SK-N-SH (cell line): ENCODE measurements at regions not wholly inside any gene's neighbourhood (a gene's known extent, or its start where the extent isn't known, plus 50 kb on each side); places are given as distances from the start of the nearest gene placed in this dataset.

Source experiments
- CTCF ChIA-PET: fragments of 300-600, 350-600 bp; formaldehyde crosslinking; extraction: SDS; loops from one replicate; lab custom pipeline; 2021; lab: Yijun Ruan, JAX
- POLR2A ChIA-PET: fragments of 350-600 bp; sonication (Branson Sonifier 250); formaldehyde crosslinking; extraction: SDS; loops from one replicate; lab custom pipeline; 2020; ENCODE audit warnings: antibody characterized with exemption, inconsistent platforms; lab: Yijun Ruan, JAX
- DNase-seq: peaks from one replicate; pipeline ENCODE4 v3.0.0; 2012
- H2AFZ ChIP-seq: fragments of 200-600 bp; sonication (generic); 2 replicates; pipeline ENCODE4 v1.8.1; 2016; ENCODE audit warnings: antibody characterized with exemption, mild to moderate bottlenecking, low read depth
- H3F3A ChIP-seq: fragments of 200-600 bp; sonication (generic); replicated peaks from 2 replicates; pipeline ENCODE3; 2016; ENCODE audit warnings: antibody characterized with exemption, mild to moderate bottlenecking; ENCODE audit not compliant: insufficient read depth
- H3K27ac ChIP-seq, 2 experiments: fragments of 200-500 bp in 1 of 2; fragments of 200-600 bp in 1 of 2; sonication (Bioruptor generic) in 1 of 2; sonication (generic), shearing (Covaris generic) in 1 of 2; 2 replicates each; pipeline versions ENCODE4 v1.5.1 to v1.6.1; 2014 to 2016; ENCODE audit warnings: low read depth in 2 of 2, inconsistent platforms in 1 of 2, low read length in 1 of 2, mild to moderate bottlenecking in 1 of 2, mixed read lengths in 1 of 2
- H3K27me3 ChIP-seq: fragments of 200-600 bp; sonication (generic), shearing (Covaris generic); 2 replicates; pipeline ENCODE4 v1.6.1; 2016; ENCODE audit warnings: mixed run types; ENCODE audit not compliant: insufficient read depth
- H3K36me3 ChIP-seq, 2 experiments: fragments of 200-500 bp in 1 of 2; fragments of 200-600 bp in 1 of 2; sonication (Bioruptor generic) in 1 of 2; sonication (generic) in 1 of 2; replicated peaks in 1 of 2; 2 replicates each; pipeline versions ENCODE3 to v1.5.1; 2014 to 2016; ENCODE audit warnings: low read length in 1 of 2, mild to moderate bottlenecking in 1 of 2; ENCODE audit not compliant: insufficient read depth in 2 of 2, control insufficient read depth in 1 of 2
- H3K4me1 ChIP-seq, 2 experiments: fragments of 200-500 bp in 1 of 2; fragments of 200-600 bp in 1 of 2; sonication (Bioruptor generic) in 1 of 2; sonication (generic), shearing (Covaris generic) in 1 of 2; 2 replicates each; pipeline versions ENCODE4 v1.5.1 to v1.6.1; 2014 to 2016; ENCODE audit warnings: low read depth in 1 of 2, low read length in 1 of 2, mixed run types in 1 of 2; ENCODE audit not compliant: insufficient read depth in 2 of 2, control insufficient read depth in 1 of 2
- H3K4me2 ChIP-seq: fragments of 200-600 bp; sonication (generic), shearing (Covaris generic); 2 replicates; pipeline ENCODE4 v1.6.1; 2017; ENCODE audit warnings: mixed run types
- H3K4me3 ChIP-seq, 2 experiments: fragments of 200-500 bp in 1 of 2; fragments of 200-600 bp in 1 of 2; sonication (Bioruptor generic) in 1 of 2; sonication (generic), shearing (Covaris generic) in 1 of 2; 2 replicates each; pipeline versions ENCODE4 v1.5.1 to v1.8.1; 2014 to 2016; ENCODE audit warnings: low read depth in 2 of 2, inconsistent platforms in 1 of 2, low read length in 1 of 2, mild to moderate bottlenecking in 1 of 2, mixed read lengths in 1 of 2, moderate library complexity in 1 of 2
- H3K79me2 ChIP-seq: fragments of 200-600 bp; sonication (generic); 2 replicates; pipeline ENCODE4 v1.8.1; 2017; ENCODE audit warnings: mild to moderate bottlenecking; ENCODE audit not compliant: insufficient read depth
- H3K9ac ChIP-seq: fragments of 200-600 bp; sonication (generic); 2 replicates; pipeline ENCODE4 v1.6.1; 2017; ENCODE audit warnings: mixed run types
- H3K9me2 ChIP-seq: fragments of 200-600 bp; sonication (generic); 2 replicates; pipeline ENCODE4 v1.6.1; 2017; ENCODE audit warnings: mixed run types
- H3K9me3 ChIP-seq: fragments of 200-600 bp; sonication (generic); 2 replicates; pipeline ENCODE4 v1.6.1; 2017; ENCODE audit warnings: mixed run types, mild to moderate bottlenecking, moderate library complexity
- H4K20me1 ChIP-seq: fragments of 200-600 bp; sonication (generic); 2 replicates; pipeline ENCODE4 v1.6.1; 2017; ENCODE audit warnings: mild to moderate bottlenecking, mixed run types; ENCODE audit not compliant: insufficient read depth
- CHD2 ChIP-seq: fragments of 150-350 bp; IDR thresholded peaks from 2 replicates; pipeline ENCODE4 v1.6.1; 2018; ENCODE audit warnings: low read length; ENCODE audit not compliant: partially characterized antibody
- ELF1 ChIP-seq: IDR thresholded peaks from 2 replicates; pipeline ENCODE4 v1.4.0; 2012
- EP300 ChIP-seq, 2 experiments: IDR thresholded peaks; 2 replicates each; pipeline versions ENCODE4 v1.4.0 to v1.6.1; 2012; ENCODE audit warnings: borderline replicate concordance in 1 of 2, low read depth in 1 of 2, low read length in 1 of 2
- FOXM1 ChIP-seq: IDR thresholded peaks from 2 replicates; pipeline ENCODE4 v1.4.0; 2012; ENCODE audit warnings: low read depth, mild to moderate bottlenecking
- MXI1 ChIP-seq: IDR thresholded peaks from 2 replicates; pipeline ENCODE4 v1.6.1; 2012; ENCODE audit warnings: mild to moderate bottlenecking, low read depth, low read length, improper control_type of control experiment
- NFIC ChIP-seq: IDR thresholded peaks from 2 replicates; pipeline ENCODE4 v1.4.0; 2012; ENCODE audit warnings: borderline replicate concordance
- NRF1 ChIP-seq: IDR thresholded peaks from 2 replicates; pipeline ENCODE4 v1.6.1; 2012; ENCODE audit warnings: low read depth, mild to moderate bottlenecking, low read length
- RAD21 ChIP-seq: IDR thresholded peaks from 2 replicates; pipeline ENCODE4 v1.6.1; 2012; ENCODE audit warnings: mild to moderate bottlenecking, low read length
- SMC3 ChIP-seq: IDR thresholded peaks from 2 replicates; pipeline ENCODE4 v1.6.1; 2012; ENCODE audit warnings: low read depth, low read length, improper control_type of control experiment
- TAF1 ChIP-seq: IDR thresholded peaks from 2 replicates; pipeline ENCODE4 v1.6.1; 2012; ENCODE audit warnings: low read depth, mild to moderate bottlenecking, low read length, moderate library complexity, borderline replicate concordance
- TCF12 ChIP-seq: IDR thresholded peaks from 2 replicates; pipeline ENCODE4 v1.4.0; 2012
- TEAD4 ChIP-seq: IDR thresholded peaks from 2 replicates; pipeline ENCODE4 v1.4.0; 2012; ENCODE audit warnings: mild to moderate bottlenecking, borderline replicate concordance; ENCODE audit not compliant: insufficient read depth
- YY1 ChIP-seq: IDR thresholded peaks from 2 replicates; pipeline ENCODE4 v1.4.0; 2012; ENCODE audit warnings: low read depth, mild to moderate bottlenecking
- WGBS: methylation state at CpG from one replicate; pipeline ENCODE4 v1.1.6; 2017; ENCODE audit warnings: low lambda C conversion rate; 5-methylcytosine and 5-hydroxymethylcytosine counted together
- TF ChIP-seq, protein P1 (sequence below): IDR thresholded peaks from 2 replicates; pipeline ENCODE4 v1.4.0; 2012; ENCODE audit warnings: low read depth, borderline replicate concordance
- TF ChIP-seq, protein P2 (sequence below): fragments of 150-350 bp; IDR thresholded peaks from 2 replicates; pipeline ENCODE4 v1.6.1; 2016; ENCODE audit warnings: mild to moderate bottlenecking, low read depth, low read length
- TF ChIP-seq, protein P3 (sequence below): fragments of 200-600 bp; sonication (generic); IDR thresholded peaks from 2 replicates; pipeline ENCODE4 v1.6.1; 2017; ENCODE audit warnings: antibody characterized with exemption, mild to moderate bottlenecking, moderate library complexity
- TF ChIP-seq, protein P4 (sequence below): fragments of 150-350 bp; IDR thresholded peaks from 2 replicates; pipeline ENCODE4 v1.6.1; 2017; ENCODE audit warnings: antibody characterized with exemption, low read length, low read depth, borderline replicate concordance
- TF ChIP-seq, protein P5 (sequence below): IDR thresholded peaks from 2 replicates; pipeline ENCODE4; 2012

DNA sequence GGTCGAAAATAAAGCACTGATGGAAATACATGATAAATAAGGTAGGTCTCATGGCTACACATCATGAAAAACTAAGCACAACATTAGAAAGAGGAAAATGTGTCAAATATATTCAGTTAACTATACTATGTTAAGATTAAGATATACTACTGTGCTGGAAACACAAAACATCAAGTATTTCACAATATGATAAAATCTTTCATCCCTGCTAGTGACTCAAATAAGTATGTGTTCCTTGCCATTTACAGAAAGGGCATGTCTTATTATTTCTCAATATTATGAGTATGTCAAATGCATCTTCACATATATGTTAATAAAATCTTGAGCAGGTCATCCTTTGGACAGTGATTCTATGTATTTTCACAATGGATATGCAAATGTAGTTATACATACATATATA, 1260.1 kb upstream of the ADGRL2 start:
- no peaks in the 10 kb centered on the region for H4K20me1 ChIP-seq
- H3K9ac ChIP-seq = no peak overlapping the region
- H3K27me3 ChIP-seq = no peaks in the 10 kb centered on the region
- WGBS = 57% methylated on average over 1 of the region's 1 CpG
- no peak overlapping the region for H3K4me3 ChIP-seq
- no peaks in the 10 kb centered on the region; a peak in 1 of 4 replicates for H3K4me1 ChIP-seq
- no peaks in the 10 kb centered on the region for H3K36me3 ChIP-seq
- CTCF ChIA-PET = no interaction called here
- TF ChIP-seq ELF1 (no peak), TCF12 (no peak), NRF1 (no peak), NFIC (no peak), FOXM1 (no peak), SMC3 (no peak), RAD21 (no peak), TEAD4 (no peak), CHD2 (no peak)
- TF ChIP-seq, protein P1, sequence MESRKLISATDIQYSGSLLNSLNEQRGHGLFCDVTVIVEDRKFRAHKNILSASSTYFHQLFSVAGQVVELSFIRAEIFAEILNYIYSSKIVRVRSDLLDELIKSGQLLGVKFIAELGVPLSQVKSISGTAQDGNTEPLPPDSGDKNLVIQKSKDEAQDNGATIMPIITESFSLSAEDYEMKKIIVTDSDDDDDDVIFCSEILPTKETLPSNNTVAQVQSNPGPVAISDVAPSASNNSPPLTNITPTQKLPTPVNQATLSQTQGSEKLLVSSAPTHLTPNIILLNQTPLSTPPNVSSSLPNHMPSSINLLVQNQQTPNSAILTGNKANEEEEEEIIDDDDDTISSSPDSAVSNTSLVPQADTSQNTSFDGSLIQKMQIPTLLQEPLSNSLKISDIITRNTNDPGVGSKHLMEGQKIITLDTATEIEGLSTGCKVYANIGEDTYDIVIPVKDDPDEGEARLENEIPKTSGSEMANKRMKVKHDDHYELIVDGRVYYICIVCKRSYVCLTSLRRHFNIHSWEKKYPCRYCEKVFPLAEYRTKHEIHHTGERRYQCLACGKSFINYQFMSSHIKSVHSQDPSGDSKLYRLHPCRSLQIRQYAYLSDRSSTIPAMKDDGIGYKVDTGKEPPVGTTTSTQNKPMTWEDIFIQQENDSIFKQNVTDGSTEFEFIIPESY = no peak
- TF ChIP-seq, protein P2, sequence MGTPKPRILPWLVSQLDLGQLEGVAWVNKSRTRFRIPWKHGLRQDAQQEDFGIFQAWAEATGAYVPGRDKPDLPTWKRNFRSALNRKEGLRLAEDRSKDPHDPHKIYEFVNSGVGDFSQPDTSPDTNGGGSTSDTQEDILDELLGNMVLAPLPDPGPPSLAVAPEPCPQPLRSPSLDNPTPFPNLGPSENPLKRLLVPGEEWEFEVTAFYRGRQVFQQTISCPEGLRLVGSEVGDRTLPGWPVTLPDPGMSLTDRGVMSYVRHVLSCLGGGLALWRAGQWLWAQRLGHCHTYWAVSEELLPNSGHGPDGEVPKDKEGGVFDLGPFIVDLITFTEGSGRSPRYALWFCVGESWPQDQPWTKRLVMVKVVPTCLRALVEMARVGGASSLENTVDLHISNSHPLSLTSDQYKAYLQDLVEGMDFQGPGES = no peak
- no peak overlapping the region for H3K4me2 ChIP-seq
- H2AFZ ChIP-seq = no peak overlapping the region
- no peaks in the 10 kb centered on the region for H3F3A ChIP-seq
- H3K79me2 ChIP-seq = no peaks in the 10 kb centered on the region
- H3K9me2 ChIP-seq = no peaks in the 10 kb centered on the region
- POLR2A ChIA-PET = no interaction called here
- no peak for DNase-seq
- H3K27ac ChIP-seq = no peak overlapping the region
- no peaks in the 10 kb centered on the region for H3K9me3 ChIP-seq

DNA sequence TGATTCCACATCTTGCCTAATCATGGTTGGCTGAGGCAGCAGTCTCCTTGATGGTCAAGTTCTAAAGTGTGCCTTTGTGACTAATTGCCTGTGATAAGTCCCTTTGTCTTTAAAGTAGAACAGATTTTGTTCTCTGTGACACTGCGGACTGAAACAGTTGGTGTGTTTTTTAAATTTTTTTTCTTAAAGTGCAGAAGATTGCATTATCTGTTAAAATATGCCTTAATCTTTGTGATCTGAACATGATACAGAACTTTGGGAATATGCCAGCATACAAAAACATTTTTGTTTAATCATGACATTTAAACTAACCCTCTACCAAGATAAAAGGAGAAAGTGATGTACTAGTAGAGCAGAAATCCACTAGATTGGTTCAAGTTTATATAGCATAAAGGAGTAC, 1260.6 kb upstream of the ADGRL2 start:
- Histone ChIP-seq H3K36me3 (no peaks in the 10 kb centered on the region), H3F3A (no peaks in the 10 kb centered on the region), H3K27ac (no peak overlapping the region), H3K9me2 (no peaks in the 10 kb centered on the region), H4K20me1 (no peaks in the 10 kb centered on the region), H3K79me2 (no peaks in the 10 kb centered on the region), H3K4me1 (peaks cover 0 to 4% of the 10 kb centered on the region in 2 experiments; a peak in 2 of 4 replicates), H3K4me3 (no peak overlapping the region), H2AFZ (no peak overlapping the region), H3K27me3 (no peaks in the 10 kb centered on the region), H3K9me3 (no peaks in the 10 kb centered on the region), H3K4me2 (no peak overlapping the region), H3K9ac (no peak overlapping the region)
- POLR2A ChIA-PET = no interaction called here
- WGBS = 64% methylated on average over 1 of the region's 1 CpG
- no peak for DNase-seq
- CTCF ChIA-PET = no interaction called here
- TF ChIP-seq TEAD4 (no peak), SMC3 (no peak), EP300 (IDR thresholded peaks at IDR 0.05; ENCODE audit: borderline replicate concordance in 1 of 2, low read depth in 1 of 2, low read length in 1 of 2) (0 out of 4 replicates have a peak, but pooled peaks of 1 of the 2 experiments have one; percentile 51), FOXM1 (no peak), ELF1 (no peak), MXI1 (no peak), TAF1 (no peak), YY1 (no peak), NFIC (0 out of 2 replicates have a peak, but pooled peaks have one; percentile 24), TCF12 (peak; percentile 48)
- TF ChIP-seq, protein P3, sequence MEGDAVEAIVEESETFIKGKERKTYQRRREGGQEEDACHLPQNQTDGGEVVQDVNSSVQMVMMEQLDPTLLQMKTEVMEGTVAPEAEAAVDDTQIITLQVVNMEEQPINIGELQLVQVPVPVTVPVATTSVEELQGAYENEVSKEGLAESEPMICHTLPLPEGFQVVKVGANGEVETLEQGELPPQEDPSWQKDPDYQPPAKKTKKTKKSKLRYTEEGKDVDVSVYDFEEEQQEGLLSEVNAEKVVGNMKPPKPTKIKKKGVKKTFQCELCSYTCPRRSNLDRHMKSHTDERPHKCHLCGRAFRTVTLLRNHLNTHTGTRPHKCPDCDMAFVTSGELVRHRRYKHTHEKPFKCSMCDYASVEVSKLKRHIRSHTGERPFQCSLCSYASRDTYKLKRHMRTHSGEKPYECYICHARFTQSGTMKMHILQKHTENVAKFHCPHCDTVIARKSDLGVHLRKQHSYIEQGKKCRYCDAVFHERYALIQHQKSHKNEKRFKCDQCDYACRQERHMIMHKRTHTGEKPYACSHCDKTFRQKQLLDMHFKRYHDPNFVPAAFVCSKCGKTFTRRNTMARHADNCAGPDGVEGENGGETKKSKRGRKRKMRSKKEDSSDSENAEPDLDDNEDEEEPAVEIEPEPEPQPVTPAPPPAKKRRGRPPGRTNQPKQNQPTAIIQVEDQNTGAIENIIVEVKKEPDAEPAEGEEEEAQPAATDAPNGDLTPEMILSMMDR = no peak
- TF ChIP-seq, protein P4, sequence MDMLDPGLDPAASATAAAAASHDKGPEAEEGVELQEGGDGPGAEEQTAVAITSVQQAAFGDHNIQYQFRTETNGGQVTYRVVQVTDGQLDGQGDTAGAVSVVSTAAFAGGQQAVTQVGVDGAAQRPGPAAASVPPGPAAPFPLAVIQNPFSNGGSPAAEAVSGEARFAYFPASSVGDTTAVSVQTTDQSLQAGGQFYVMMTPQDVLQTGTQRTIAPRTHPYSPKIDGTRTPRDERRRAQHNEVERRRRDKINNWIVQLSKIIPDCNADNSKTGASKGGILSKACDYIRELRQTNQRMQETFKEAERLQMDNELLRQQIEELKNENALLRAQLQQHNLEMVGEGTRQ = no peak
- TF ChIP-seq, protein P5, sequence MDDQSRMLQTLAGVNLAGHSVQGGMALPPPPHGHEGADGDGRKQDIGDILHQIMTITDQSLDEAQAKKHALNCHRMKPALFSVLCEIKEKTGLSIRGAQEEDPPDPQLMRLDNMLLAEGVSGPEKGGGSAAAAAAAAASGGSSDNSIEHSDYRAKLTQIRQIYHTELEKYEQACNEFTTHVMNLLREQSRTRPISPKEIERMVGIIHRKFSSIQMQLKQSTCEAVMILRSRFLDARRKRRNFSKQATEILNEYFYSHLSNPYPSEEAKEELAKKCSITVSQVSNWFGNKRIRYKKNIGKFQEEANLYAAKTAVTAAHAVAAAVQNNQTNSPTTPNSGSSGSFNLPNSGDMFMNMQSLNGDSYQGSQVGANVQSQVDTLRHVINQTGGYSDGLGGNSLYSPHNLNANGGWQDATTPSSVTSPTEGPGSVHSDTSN = 0 out of 2 replicates have a peak, but pooled peaks have one; percentile 7
- TF ChIP-seq, protein P1 = no peak
